ENCODE measurements at regions not wholly inside any gene's neighbourhood (a gene's known extent, or its start where the extent isn't known, plus 50 kb on each side); places are given as distances from the start of the nearest gene placed in this dataset.

DNA sequence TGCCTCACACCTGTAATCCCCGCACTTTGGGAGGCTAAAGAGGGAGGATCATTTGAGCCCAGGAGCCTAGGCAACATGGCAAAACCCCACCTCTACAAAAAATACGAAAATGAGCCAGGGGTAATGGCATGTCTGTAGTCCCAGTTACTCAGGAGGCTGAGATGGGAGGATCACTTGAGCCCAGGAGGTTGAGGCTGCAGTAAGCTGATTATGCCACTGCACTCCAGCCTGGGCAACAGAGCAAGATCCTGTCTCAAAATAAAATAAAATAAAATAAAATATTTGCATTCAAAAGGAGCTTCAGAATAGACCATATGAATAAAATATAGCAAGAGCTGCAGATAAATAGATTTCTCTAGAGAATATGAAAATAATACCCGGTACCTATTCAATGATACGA, 71.5 kb upstream of the ATF7IP2 start:
- Histone ChIP-seq H3K27ac (ENCODE audit: low read length) (no peak overlapping the region), H3K4me1 (ENCODE audit: low read length) (peaks cover 12% of the 10 kb centered on the region), H3K36me3 (replicated peaks; ENCODE audit: insufficient read depth, low read length) (no peaks in the 10 kb centered on the region), H3K4me3 (ENCODE audit: low read length) (no peak overlapping the region), H4K20me1 (ENCODE audit: insufficient read depth, low read length) (no peaks in the 10 kb centered on the region), H3K4me2 (ENCODE audit: low read depth, low read length) (no peak overlapping the region), H3F3A (ENCODE audit: insufficient read depth, low read length) (0 out of 2 replicates have a peak, but pooled peaks cover 4% of the 10 kb centered on the region), H3K9me2 (replicated peaks; ENCODE audit: insufficient read depth, low read length) (no peaks in the 10 kb centered on the region), H3K9me3 (replicated peaks; ENCODE audit: insufficient read depth, low read length) (no peaks in the 10 kb centered on the region), H3K27me3 (replicated peaks; ENCODE audit: insufficient read depth, low read length) (no peaks in the 10 kb centered on the region), H2AFZ (ENCODE audit: low read length) (no peak overlapping the region), H3K79me2 (ENCODE audit: low read length) (no peaks in the 10 kb centered on the region), H3K9ac (ENCODE audit: low read length) (no peak overlapping the region)
- TF ChIP-seq EZH2phosphoT487 (IDR thresholded peaks at IDR 0.05; ENCODE audit: low read length) (no peak), EZH2 (optimal IDR thresholded peaks at IDR 0.05; ENCODE audit: low read depth, low read length) (no peak)
- TF ChIP-seq, protein P1, sequence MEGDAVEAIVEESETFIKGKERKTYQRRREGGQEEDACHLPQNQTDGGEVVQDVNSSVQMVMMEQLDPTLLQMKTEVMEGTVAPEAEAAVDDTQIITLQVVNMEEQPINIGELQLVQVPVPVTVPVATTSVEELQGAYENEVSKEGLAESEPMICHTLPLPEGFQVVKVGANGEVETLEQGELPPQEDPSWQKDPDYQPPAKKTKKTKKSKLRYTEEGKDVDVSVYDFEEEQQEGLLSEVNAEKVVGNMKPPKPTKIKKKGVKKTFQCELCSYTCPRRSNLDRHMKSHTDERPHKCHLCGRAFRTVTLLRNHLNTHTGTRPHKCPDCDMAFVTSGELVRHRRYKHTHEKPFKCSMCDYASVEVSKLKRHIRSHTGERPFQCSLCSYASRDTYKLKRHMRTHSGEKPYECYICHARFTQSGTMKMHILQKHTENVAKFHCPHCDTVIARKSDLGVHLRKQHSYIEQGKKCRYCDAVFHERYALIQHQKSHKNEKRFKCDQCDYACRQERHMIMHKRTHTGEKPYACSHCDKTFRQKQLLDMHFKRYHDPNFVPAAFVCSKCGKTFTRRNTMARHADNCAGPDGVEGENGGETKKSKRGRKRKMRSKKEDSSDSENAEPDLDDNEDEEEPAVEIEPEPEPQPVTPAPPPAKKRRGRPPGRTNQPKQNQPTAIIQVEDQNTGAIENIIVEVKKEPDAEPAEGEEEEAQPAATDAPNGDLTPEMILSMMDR (IDR thresholded peaks at IDR 0.05; ENCODE audit: low read length), result no peak
- no peak for DNase-seq

DNA sequence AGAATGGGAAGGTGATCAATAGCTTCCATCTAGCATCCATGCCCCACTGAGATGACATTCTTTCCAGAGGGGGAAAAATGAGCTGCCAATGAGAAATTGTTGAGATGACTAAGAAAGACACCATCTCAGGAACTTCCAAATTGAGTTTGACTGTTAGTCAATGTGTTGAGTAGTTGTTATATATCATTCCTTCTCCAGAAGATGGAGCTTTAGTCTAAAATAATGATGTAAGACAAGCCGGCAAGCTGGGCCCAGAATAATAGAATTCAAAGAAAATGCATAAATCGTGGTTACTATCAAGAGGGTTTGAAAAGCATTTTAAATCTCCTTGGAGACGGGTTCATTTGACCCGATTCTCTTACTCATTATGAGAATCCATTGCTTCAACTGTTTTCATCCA, 71.0 kb upstream of the ATF7IP2 start:
- Histone ChIP-seq H3K4me3 (ENCODE audit: low read length) (no peak overlapping the region), H2AFZ (ENCODE audit: low read length) (no peak overlapping the region), H3K9me2 (replicated peaks; ENCODE audit: insufficient read depth, low read length) (no peaks in the 10 kb centered on the region), H3K27me3 (replicated peaks; ENCODE audit: insufficient read depth, low read length) (no peaks in the 10 kb centered on the region), H3F3A (ENCODE audit: insufficient read depth, low read length) (0 out of 2 replicates have a peak, but pooled peaks cover 4% of the 10 kb centered on the region), H3K4me2 (ENCODE audit: low read depth, low read length) (no peak overlapping the region), H3K4me1 (ENCODE audit: low read length) (peaks cover 12% of the 10 kb centered on the region), H3K9me3 (replicated peaks; ENCODE audit: insufficient read depth, low read length) (no peaks in the 10 kb centered on the region), H3K79me2 (ENCODE audit: low read length) (no peaks in the 10 kb centered on the region), H3K36me3 (replicated peaks; ENCODE audit: insufficient read depth, low read length) (no peaks in the 10 kb centered on the region), H4K20me1 (ENCODE audit: insufficient read depth, low read length) (no peaks in the 10 kb centered on the region), H3K27ac (ENCODE audit: low read length) (no peak overlapping the region), H3K9ac (ENCODE audit: low read length) (no peak overlapping the region)
- TF ChIP-seq, protein P1 (IDR thresholded peaks at IDR 0.05; ENCODE audit: low read length), result peak; percentile 37
- TF ChIP-seq EZH2phosphoT487 (IDR thresholded peaks at IDR 0.05; ENCODE audit: low read length) (no peak), EZH2 (optimal IDR thresholded peaks at IDR 0.05; ENCODE audit: low read depth, low read length) (no peak)
- DNase-seq, result peak; percentile 48

DNA sequence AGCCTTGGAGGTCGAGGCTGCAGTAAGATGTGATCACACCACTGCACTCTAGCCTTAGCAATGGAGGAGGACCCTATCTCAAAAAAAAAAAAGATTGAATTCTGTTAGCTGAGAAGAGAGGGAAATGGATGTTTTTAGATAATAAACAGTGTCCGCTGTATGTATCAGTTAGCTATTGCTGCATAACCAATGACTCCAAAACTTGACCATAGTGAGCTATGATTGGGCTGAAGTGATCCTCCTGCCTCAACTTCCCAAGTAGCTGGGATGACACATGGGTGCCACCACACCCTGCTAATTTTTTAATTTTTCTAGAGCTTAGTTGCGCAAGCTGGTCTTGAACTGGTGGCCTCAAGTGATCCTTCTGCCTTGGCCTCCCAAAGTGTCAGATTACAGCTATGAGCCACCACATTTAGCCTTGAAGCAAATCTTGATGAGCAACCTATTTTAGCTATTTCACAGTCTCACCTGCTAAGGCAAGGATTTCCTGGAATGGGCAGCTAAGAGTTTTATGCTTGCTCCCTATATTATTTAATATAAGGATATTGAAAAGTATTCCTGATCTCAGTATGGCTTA, 68.3 kb upstream of the ATF7IP2 start:
- TF ChIP-seq EZH2phosphoT487 (IDR thresholded peaks at IDR 0.05; ENCODE audit: low read length), result no peak
- TF ChIP-seq, protein P1 (IDR thresholded peaks at IDR 0.05; ENCODE audit: low read length), result no peak
- no peak for TF ChIP-seq EZH2 (optimal IDR thresholded peaks at IDR 0.05; ENCODE audit: low read depth, low read length)
- H4K20me1 ChIP-seq (ENCODE audit: insufficient read depth, low read length), result no peaks in the 10 kb centered on the region
- H3K4me3 ChIP-seq (ENCODE audit: low read length), result no peak overlapping the region
- H3K79me2 ChIP-seq (ENCODE audit: low read length), result no peaks in the 10 kb centered on the region
- 0 out of 2 replicates have a peak, but pooled peaks cover 4% of the 10 kb centered on the region for H3F3A ChIP-seq (ENCODE audit: insufficient read depth, low read length)
- no peaks in the 10 kb centered on the region for H3K36me3 ChIP-seq (replicated peaks; ENCODE audit: insufficient read depth, low read length)
- no peak overlapping the region for H3K4me2 ChIP-seq (ENCODE audit: low read depth, low read length)
- H3K9me2 ChIP-seq (replicated peaks; ENCODE audit: insufficient read depth, low read length), result no peaks in the 10 kb centered on the region
- no peaks in the 10 kb centered on the region for H3K27me3 ChIP-seq (replicated peaks; ENCODE audit: insufficient read depth, low read length)
- H3K9me3 ChIP-seq (replicated peaks; ENCODE audit: insufficient read depth, low read length), result no peaks in the 10 kb centered on the region
- no peak for DNase-seq
- peaks cover 12% of the 10 kb centered on the region for H3K4me1 ChIP-seq (ENCODE audit: low read length)
- no peak overlapping the region for H2AFZ ChIP-seq (ENCODE audit: low read length)
- no peak overlapping the region for H3K9ac ChIP-seq (ENCODE audit: low read length)
- H3K27ac ChIP-seq (ENCODE audit: low read length), result no peak overlapping the region

Measured in MM.1S (cell line).